Endothelial cell of umbilical vein (primary cell): ENCODE measurements at regions not wholly inside any gene's neighbourhood (a gene's known extent, or its start where the extent isn't known, plus 50 kb on each side); places are given as distances from the start of the nearest gene placed in this dataset.

Experiments used
- BruUV-seq: library from RNA; stranded (reverse); fragments of 400-500 nt; replicated peaks from 2 replicates; lab custom pipeline; 2021; lab: Mats Ljungman, UMichigan
- CTCF ChIA-PET: fragments of 300-600, 350-600 bp; sonication (Branson Sonifier 250); formaldehyde crosslinking; loops from one replicate; lab custom pipeline; 2021; ENCODE audit warnings: antibody characterized with exemption, inconsistent platforms; lab: Charles Lee
- POLR2A ChIA-PET: fragments of 300-600, 350-600 bp; sonication (Branson Sonifier 250); formaldehyde crosslinking; loops from one replicate; lab custom pipeline; 2021; ENCODE audit warnings: antibody characterized with exemption, inconsistent platforms; lab: Charles Lee
- DNase-seq: peaks from one replicate; pipeline ENCODE4 v3.0.0-alpha.2; 2011; ENCODE audit warnings: low read depth, low spot score
- FAIRE-seq: peaks from 2 replicates; lab custom pipeline; 2011; peaks lifted over from hg19 to GRCh38; lab: Jason Lieb, UNC
- H2AFZ ChIP-seq: 2 replicates; pipeline ENCODE4 v1.6.0; 2012; ENCODE audit warnings: low read depth, low read length, control low read depth, inconsistent platforms
- H3K27ac ChIP-seq: 2 replicates; pipeline ENCODE4 v1.5.1; 2011; ENCODE audit warnings: low read depth, mild to moderate bottlenecking, control low read depth, low read length, moderate library complexity; ENCODE audit not compliant: insufficient read depth
- H3K27me3 ChIP-seq, 2 experiments: 2 replicates each; pipeline versions ENCODE4 v1.6.0 to v1.6.1; 2011; ENCODE audit warnings: low read length in 2 of 2, mixed read lengths in 1 of 2; ENCODE audit not compliant: control insufficient read depth in 2 of 2, insufficient read depth in 2 of 2
- H3K36me3 ChIP-seq, 2 experiments: 2 replicates in 1 of 2; 3 replicates in 1 of 2; pipeline ENCODE4 v1.5.1; 2011; ENCODE audit warnings: low read length in 2 of 2, mild to moderate bottlenecking in 1 of 2, moderate library complexity in 1 of 2; ENCODE audit not compliant: control insufficient read depth in 2 of 2, insufficient read depth in 2 of 2; ENCODE audit errors: extremely low read depth in 1 of 2
- H3K4me1 ChIP-seq: 3 replicates; pipeline ENCODE4 v1.5.1; 2011; ENCODE audit warnings: mild to moderate bottlenecking, low read length; ENCODE audit not compliant: control insufficient read depth, insufficient read depth; ENCODE audit errors: extremely low read depth
- H3K4me2 ChIP-seq: 2 replicates; pipeline ENCODE4 v1.6.1; 2011; ENCODE audit warnings: low read length, control low read depth, mixed read lengths; ENCODE audit not compliant: insufficient read depth
- H3K4me3 ChIP-seq, 3 experiments: fragments of 200-600 bp in 1 of 3; sonication (generic), shearing (Covaris generic) in 1 of 3; replicated peaks in 1 of 3; 2 replicates each; pipeline ENCODE4 v1.5.1; 2011 to 2016; ENCODE audit warnings: control low read depth in 3 of 3, low read length in 3 of 3, mild to moderate bottlenecking in 2 of 3, inconsistent platforms in 1 of 3, low read depth in 1 of 3, moderate library complexity in 1 of 3; ENCODE audit not compliant: insufficient read depth in 1 of 3
- H3K79me2 ChIP-seq: 2 replicates; pipeline ENCODE4 v1.6.0; 2012; ENCODE audit warnings: low read length, inconsistent platforms; ENCODE audit not compliant: control insufficient read depth, insufficient read depth
- H3K9ac ChIP-seq: replicated peaks from 2 replicates; pipeline ENCODE3; 2011; ENCODE audit warnings: low read length, control low read depth; ENCODE audit not compliant: insufficient read depth; ENCODE audit errors: extremely low read depth
- H3K9me1 ChIP-seq: replicated peaks from 3 replicates; pipeline ENCODE4 v1.6.0; 2011; ENCODE audit warnings: mild to moderate bottlenecking, low read length; ENCODE audit not compliant: control insufficient read depth, insufficient read depth; ENCODE audit errors: extremely low read depth
- H3K9me3 ChIP-seq: replicated peaks from 2 replicates; pipeline ENCODE4 v1.5.1; 2012; ENCODE audit warnings: low read length, inconsistent platforms; ENCODE audit not compliant: control insufficient read depth, insufficient read depth
- H4K20me1 ChIP-seq: replicated peaks from 2 replicates; pipeline ENCODE3; 2011; ENCODE audit warnings: mild to moderate bottlenecking, low read length; ENCODE audit not compliant: control insufficient read depth, insufficient read depth; ENCODE audit errors: extremely low read depth
- EZH2 ChIP-seq: IDR thresholded peaks from 2 replicates; pipeline ENCODE4 v1.6.1; 2012; ENCODE audit warnings: borderline replicate concordance, low read depth, mild to moderate bottlenecking, moderate library complexity, low read length, inconsistent platforms; ENCODE audit not compliant: severe bottlenecking
- FOS ChIP-seq: IDR thresholded peaks from 2 replicates; pipeline ENCODE4 v1.6.1; 2011; ENCODE audit warnings: mild to moderate bottlenecking, low read length, moderate library complexity, borderline replicate concordance; ENCODE audit not compliant: insufficient read depth
- GATA2 ChIP-seq: IDR thresholded peaks from 2 replicates; pipeline ENCODE4 v1.7.0; 2011; ENCODE audit warnings: low read depth, mild to moderate bottlenecking, moderate library complexity, mixed read lengths, low read length; ENCODE audit not compliant: insufficient read length, insufficient read depth
- JUN ChIP-seq: IDR thresholded peaks from 2 replicates; pipeline ENCODE4 v1.6.1; 2011; ENCODE audit warnings: borderline replicate concordance, low read depth; ENCODE audit not compliant: insufficient read length, insufficient read depth
- MYC ChIP-seq: IDR thresholded peaks from one replicate; pipeline ENCODE4 v1.6.1; 2011; ENCODE audit warnings: mild to moderate bottlenecking, low read depth, low read length
- POLR2A ChIP-seq: IDR thresholded peaks from 2 replicates; pipeline ENCODE4 v1.6.1; 2012; ENCODE audit warnings: low read depth, mild to moderate bottlenecking, control low read depth, low read length
- POLR2AphosphoS5 ChIP-seq: IDR thresholded peaks from 2 replicates; pipeline ENCODE4 v1.6.1; 2012; ENCODE audit warnings: low read depth, mild to moderate bottlenecking, control low read depth, low read length, moderate library complexity; ENCODE audit not compliant: insufficient read depth
- dilution Hi-C: fragments of 300-500 bp; cut with MboI; formaldehyde crosslinking; loops from one replicate; pipeline ENCODE4 v1.15.0; 2019; ENCODE audit warnings: low sequenced_read_pairs; ENCODE audit not compliant: extremely low pct_ligation_motif_present
- intact Hi-C: fragments of 100-400 bp; cut with micrococcal nuclease; formaldehyde crosslinking; loops from one replicate; pipeline ENCODE4 v1.10.0; 2022
- TF ChIP-seq, protein P1 (sequence below): IDR thresholded peaks from 2 replicates; pipeline ENCODE4 v1.6.1; 2011; ENCODE audit not compliant: insufficient read depth, insufficient read length
- TF ChIP-seq, protein P2 (sequence below), 2 donors: IDR thresholded peaks; 1 replicate in 1 of 2; 2 replicates in 1 of 2; pipeline ENCODE4 v1.5.1; 2011; ENCODE audit warnings: low read length in 2 of 2, mild to moderate bottlenecking in 2 of 2, moderate library complexity in 2 of 2, control low read depth in 1 of 2, inconsistent platforms in 1 of 2, low read depth in 1 of 2; ENCODE audit not compliant: insufficient read depth in 1 of 2; ENCODE audit errors: extremely low read depth in 1 of 2

DNA sequence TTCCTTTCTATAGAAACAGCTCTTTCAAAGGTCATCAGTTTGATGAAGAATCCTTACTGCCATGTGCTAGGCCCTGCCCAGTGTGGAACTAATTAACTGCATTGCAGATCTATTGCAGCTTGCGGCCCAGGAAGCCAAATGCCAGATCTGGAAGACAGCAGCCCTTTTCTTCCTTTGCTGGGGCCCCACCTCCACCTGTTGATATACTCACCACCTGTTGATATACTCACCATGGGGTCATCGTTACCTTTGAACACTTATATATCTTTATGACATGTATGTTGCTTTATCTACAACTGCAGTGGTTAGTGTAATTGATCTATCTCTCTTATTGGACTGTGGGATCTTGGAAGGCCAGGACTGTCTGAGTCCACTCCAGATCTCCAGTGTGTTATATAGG lies 292.5 kb downstream of the ATP23 start:
- no peak overlapping the region for H2AFZ ChIP-seq
- no peak for TF ChIP-seq FOS
- TF ChIP-seq JUN = no peak
- no peak for TF ChIP-seq POLR2AphosphoS5
- TF ChIP-seq, protein P1, sequence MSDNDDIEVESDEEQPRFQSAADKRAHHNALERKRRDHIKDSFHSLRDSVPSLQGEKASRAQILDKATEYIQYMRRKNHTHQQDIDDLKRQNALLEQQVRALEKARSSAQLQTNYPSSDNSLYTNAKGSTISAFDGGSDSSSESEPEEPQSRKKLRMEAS = no peak
- TF ChIP-seq GATA2 = no peak
- TF ChIP-seq EZH2 = no peak
- TF ChIP-seq, protein P2, sequence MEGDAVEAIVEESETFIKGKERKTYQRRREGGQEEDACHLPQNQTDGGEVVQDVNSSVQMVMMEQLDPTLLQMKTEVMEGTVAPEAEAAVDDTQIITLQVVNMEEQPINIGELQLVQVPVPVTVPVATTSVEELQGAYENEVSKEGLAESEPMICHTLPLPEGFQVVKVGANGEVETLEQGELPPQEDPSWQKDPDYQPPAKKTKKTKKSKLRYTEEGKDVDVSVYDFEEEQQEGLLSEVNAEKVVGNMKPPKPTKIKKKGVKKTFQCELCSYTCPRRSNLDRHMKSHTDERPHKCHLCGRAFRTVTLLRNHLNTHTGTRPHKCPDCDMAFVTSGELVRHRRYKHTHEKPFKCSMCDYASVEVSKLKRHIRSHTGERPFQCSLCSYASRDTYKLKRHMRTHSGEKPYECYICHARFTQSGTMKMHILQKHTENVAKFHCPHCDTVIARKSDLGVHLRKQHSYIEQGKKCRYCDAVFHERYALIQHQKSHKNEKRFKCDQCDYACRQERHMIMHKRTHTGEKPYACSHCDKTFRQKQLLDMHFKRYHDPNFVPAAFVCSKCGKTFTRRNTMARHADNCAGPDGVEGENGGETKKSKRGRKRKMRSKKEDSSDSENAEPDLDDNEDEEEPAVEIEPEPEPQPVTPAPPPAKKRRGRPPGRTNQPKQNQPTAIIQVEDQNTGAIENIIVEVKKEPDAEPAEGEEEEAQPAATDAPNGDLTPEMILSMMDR (IDR thresholded peaks at IDR 0.05; ENCODE audit: extremely low read depth in 1 of 2, insufficient read depth in 1 of 2, low read depth in 1 of 2, low read length in 2 of 2) = no peak
- no peak for TF ChIP-seq POLR2A
- no peak for TF ChIP-seq MYC
- no peaks in the 10 kb centered on the region for H3K9me1 ChIP-seq
- no peak overlapping the region for H3K27ac ChIP-seq
- no peak overlapping the region for H3K4me3 ChIP-seq
- no peak overlapping the region for H3K9ac ChIP-seq
- no peaks in the 10 kb centered on the region for H3K27me3 ChIP-seq
- no peaks in the 10 kb centered on the region for H3K4me1 ChIP-seq
- H3K36me3 ChIP-seq = no peaks in the 10 kb centered on the region
- H3K4me2 ChIP-seq = no peak overlapping the region
- FAIRE-seq = no peak
- no peak for DNase-seq
- no peaks in the 10 kb centered on the region for H3K9me3 ChIP-seq
- dilution Hi-C loops = no loop called here
- POLR2A ChIA-PET = no interaction called here
- H4K20me1 ChIP-seq = no peaks in the 10 kb centered on the region
- no peaks in the 10 kb centered on the region for H3K79me2 ChIP-seq
- CTCF ChIA-PET = no interaction called here
- intact Hi-C loops = no loop called here
- BruUV-seq = no TSS peak
